Kidney tubule cell (primary cell): ENCODE measurements at regions not wholly inside any gene's neighbourhood (a gene's known extent, or its start where the extent isn't known, plus 50 kb on each side); places are given as distances from the start of the nearest gene placed in this dataset.
A peak's percentile ranks its signal among the peaks of the same experiment; 100 is the strongest.
"Not testable (repeated sequence)": the region's sequence is repeated elsewhere in the genome, so short reads cannot be mapped to it uniquely, and the experiment has no call there.

Experiments used
- DNase-seq: peaks from one replicate; pipeline ENCODE4 v3.0.0-alpha.2; 2018; ENCODE audit warnings: low spot score

DNA sequence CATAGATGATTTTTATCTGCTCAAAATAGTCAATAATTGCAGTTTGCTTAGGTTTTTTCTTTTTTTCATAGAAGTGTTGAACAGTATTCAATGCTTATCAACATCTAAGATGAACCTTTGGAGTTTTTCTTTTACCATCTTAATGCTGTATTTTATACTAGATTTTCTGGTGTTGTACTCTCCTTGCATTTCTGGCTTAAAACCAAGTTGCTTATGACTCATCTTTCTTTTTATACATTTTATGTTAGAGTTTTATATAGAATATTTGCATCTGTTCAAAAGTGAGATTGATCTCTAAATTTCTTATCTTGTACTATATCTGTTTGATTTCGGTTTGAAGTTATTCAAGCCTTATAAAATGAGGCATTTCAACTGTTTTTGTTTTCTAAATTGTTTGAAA lies 232.5 kb downstream of the RFPL4B start:
- DNase-seq = no peak

DNA sequence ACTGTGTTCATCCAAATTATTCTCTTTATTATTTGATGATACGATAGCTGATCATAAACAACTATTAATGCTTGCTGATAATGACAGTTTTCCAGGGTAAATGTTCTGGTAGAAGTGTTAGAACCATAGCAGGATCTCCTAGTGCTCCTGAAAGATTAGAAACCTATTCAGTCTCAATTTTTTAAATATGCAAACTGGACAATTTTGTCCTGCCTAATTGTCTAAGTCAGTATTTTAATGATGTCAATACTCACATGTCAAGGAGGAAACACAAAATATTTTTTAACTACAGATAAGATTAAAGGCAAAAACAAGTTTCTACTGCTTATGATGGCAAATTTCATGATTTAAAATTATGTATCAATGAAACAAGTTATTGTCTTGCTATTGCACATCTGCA lies 233.9 kb downstream of the RFPL4B start:
- no peak for DNase-seq

DNA sequence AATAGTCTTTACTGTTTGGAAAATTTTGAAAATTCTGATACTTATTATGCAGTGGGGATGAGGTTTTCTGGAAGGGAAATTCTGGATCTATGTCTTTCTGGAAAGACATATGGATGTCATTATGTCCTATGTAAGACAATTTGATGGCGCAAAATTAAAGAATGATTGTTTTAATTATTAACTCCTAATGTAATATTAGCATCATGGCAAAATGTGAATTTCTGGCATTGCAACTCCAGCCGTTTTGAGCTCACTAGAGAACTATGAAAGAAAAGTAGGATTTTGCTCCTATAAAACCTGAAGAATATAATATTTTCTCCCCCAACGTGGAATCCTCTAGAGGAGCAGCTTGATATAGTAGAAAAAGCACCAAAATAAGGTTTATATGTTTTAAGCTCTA lies 243.2 kb downstream of the RFPL4B start:
- DNase-seq = no peak

DNA sequence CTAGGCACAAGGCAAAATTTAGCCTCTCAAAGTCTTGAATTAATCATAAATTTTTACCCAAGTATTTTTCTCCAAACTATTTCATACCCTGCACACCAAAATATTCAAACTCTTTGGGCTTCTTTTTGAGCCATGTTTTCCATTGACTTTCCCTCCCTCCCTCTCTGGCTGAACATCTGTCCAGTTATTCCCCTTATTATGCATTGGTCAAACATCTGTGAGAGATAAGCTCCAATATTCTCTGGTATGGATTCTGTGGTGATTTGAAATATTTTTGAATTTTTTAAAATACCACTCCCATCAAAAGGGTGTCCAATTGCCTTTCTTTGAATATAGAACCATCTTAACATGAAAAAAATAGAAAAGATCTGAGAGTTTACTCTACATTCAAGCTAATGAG lies 244.2 kb downstream of the RFPL4B start:
- DNase-seq = no peak

DNA sequence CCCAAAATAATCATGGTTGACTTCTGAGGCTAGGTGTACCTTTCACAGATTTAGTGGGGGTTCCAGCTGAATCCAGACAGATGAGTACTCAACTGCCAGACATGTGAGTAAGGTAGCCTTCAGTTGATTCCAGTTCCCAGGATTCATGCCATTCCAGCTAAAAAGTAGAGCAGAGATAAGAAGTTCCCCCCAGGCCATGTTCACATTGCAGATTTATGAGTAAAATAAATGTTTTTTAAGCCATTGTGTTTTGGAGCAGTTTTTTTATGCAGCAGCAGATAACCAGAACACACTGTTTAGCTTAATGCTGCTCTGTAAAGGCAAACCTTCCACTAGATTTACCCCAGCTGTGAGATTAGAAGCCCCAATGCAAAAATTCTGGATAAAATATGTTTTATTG lies 245.0 kb downstream of the RFPL4B start:
- no peak for DNase-seq

DNA sequence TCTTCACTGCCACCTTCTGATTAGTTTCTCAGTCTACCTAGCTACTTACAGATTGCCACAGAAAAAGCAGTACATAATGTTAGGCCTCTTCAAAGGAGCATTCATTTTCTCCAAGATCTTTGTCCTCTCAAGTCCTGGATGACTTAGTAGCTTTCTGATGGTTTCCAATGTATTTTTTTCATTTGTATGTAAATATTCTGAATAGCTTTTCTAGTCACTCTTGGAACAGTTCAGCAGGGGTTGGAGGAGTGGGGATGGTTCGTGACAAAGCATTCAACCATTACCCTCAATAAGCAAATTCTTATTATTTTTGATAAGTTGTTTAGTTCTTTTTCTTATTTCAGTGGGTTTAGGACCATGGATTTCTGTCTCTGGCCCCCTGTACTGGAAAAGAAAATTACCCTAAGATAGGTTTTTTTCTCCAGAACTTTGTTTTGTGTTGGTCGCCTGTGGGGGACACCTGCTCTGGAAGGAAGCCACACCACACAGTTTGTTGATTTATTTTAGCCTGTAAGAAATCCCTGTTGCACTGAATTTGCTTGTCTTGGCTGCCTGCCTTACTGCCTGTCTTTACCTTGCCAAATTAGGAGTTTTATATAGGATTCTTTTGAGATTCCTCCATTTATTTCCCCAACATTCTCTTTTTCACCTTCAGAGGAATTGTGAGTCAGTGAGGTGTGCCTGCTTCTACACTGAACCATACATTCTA lies 247.9 kb downstream of the RFPL4B start:
- DNase-seq = no peak

DNA sequence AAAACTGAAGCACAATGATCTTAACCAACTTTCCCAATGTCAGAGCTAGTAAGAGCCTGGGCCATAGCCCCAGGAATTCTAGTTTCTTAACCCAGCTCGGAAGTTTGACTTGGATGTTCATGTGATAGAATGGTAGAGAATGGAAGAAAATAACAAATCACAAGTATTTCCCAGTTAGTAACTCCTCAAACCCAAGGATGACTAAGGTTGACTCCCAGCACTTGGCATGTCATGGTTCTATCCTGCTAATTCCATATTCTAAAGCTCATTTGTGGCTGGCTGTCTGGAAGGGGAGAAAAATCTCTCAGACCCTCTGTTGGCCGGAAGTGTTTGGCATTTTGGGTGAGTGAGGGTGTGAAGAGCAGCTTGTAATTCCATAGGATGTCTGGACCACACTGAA lies 248.7 kb downstream of the RFPL4B start:
- no peak for DNase-seq

DNA sequence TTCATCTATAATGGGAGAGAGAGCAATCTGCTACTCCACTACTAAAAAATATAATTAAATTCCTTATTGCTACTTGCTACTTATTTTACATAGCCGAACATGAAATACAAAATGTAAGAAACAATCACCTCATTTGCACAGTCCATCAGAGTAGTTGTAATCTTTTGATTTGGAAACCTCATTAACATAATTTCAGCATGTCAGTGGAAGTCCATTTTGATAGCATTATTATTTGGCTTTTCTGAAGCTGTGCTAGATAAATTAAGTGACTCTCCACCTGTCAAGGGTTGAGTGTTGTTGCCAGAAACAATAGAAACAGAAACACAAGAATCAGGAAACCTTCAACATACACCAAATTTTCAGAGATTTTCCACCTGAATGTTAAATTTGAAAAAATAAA lies 250.0 kb downstream of the RFPL4B start:
- DNase-seq = no peak

DNA sequence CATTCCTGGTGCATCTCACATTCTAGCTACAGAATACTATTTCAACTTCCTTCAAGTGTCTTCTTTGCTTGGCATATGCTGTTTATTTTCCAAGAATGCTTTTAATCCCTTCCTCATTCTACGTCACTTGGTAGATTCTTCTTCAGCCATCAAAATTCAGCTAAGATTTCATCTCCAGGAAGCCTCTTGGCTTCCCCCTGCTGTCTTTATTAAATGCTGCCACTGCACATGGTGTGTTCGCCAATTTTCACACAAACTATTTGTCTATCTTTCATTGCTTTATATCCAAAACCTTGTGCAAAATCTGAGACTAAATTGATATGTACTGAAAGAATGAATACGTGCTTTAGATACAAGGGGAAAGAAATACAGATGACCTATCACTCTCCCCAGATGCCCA lies 253.0 kb downstream of the RFPL4B start:
- DNase-seq = no peak

DNA sequence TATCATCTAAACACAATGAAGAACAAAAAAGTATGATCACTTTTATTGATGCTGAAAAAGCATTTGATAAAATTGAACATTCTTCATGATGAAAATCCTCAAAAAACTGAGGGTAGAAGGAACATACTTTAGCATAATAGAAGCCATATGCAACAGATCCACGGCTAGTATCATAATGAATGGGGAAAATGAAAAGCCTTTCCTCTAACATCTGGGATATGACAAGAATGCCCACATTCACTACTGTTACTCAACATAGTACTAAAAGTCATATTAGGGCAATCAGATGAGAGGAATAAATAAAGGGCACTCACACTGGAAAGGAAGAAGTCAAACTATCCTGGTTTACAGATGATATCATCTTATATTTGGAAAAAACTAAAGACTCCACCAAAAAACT lies 256.6 kb downstream of the RFPL4B start:
- DNase-seq = no peak

DNA sequence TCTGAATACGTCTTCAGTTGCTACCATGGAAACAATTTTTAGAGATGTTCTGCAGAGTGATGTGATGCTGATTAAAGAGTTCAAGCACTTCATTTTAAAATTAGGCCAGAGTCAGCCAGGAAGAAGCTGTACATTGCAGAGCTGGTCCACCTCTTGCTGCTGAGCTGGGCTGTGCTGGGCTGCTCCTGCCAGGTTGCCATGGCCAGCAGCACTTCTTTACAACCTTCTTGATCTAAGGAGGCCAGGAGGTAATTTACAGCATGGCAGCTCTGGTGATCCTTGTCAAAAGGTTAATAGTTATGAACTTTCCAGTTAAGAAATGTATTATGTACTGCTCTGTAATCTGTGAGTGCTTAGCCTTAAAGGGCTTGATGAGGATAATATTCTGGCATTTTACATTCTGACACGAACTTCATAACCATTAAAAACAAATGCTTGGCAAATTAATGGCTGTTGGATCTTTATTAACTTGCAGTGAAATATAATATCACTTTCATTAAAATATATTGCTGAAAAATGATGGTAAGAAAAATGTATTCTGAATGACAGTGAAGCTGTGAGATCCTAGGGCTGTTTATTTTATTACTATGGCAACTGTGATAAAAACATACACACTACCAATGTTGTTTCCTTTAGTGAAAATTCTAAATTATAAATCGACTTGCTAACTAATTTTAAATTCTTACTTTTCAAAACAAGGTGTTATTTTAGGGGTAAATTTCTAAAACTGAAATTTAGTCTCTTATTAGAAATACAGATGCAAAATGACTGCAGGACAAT lies 259.7 kb downstream of the RFPL4B start:
- DNase-seq = no peak

DNA sequence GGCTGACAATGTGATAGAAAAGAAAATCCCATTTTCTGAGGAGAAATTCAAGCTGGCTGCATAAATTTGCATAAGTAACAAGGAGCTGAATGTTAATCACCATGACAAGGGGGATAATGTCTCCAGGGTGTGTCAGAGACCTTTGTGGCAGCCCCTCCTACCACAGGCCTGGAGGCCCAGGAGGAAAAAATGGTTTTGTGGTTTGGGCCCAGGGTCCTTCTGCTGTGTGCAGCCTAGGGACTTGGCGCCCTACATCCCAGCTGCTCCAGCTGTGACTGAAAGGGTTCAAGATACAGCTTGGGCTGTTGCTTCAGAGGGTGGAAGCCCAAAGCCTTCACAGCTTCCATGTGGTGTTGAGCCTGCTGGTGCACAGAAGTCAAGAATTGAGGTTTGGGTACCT lies 261.8 kb downstream of the RFPL4B start:
- DNase-seq = not testable (repeated sequence)

DNA sequence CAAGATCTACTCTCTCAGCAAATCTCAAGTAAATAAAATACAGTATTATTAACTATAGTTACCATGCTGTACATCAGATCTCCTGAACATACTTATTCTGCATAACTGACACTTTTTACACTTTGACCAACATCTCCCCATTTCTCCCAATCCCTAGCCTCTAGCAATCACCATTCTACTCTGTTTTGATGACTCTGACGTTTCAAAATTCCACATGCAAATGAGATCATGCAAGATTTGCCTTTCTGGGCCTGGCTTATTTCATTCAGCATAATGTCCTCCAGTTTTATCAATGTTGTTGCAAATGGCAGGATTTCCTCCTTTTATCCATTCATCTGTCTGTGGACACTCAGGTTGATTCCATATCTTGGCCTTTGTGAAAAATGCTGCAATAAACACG lies 266.3 kb downstream of the RFPL4B start:
- DNase-seq = no peak

DNA sequence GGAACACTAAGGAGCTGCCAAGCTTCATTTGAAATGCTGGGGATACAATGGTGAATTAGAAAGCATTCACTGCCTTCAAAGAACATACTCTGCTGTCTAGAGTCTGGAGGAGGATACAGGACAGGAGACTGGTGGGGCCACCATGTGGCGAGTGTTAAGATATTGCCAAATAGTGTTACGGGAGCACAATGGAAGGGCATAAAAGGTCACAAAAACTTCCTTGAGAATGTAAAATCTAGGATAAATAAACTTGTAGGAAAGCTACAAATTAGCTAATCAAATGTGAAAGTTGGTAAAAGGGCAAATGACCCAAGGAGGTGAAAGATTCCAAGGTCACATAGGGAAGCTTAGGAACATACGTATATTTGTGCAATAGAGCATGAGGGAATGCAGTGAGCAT lies 271.7 kb downstream of the RFPL4B start:
- peak; percentile 18 for DNase-seq

DNA sequence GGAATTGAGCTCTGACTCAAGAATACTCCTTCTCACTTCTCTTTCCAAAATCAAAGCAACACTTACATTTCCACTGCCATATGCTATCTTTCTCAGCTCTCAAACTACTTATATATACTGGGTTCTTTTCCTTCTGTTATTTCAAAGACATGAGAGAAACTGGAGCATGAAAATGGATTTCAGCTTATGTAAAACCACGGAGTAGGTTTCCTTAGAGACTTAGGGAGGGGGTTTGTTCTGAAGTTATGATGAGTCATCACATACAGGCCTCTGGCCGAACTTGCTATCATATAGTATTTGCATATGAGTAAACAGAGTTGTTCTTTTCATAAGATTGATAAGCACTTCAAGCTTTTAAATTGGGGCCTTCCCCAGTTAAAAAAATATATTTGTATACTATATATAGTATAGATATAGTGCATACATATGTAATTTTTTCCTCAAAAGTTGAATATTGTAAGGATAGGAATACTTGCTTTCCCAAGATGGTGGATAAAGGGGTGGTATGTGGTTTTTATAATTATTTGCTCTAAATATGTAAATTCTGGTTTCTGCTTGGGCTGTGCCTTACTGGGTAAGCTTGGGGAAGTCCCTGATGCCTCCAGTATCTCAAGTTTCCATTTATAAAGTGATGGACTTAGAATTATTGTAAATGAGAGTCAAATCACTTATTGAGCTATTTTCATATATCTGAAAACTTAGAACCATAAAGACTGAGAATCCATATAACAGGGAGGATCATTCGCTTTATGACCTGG lies 273.9 kb downstream of the RFPL4B start:
- DNase-seq = no peak

DNA sequence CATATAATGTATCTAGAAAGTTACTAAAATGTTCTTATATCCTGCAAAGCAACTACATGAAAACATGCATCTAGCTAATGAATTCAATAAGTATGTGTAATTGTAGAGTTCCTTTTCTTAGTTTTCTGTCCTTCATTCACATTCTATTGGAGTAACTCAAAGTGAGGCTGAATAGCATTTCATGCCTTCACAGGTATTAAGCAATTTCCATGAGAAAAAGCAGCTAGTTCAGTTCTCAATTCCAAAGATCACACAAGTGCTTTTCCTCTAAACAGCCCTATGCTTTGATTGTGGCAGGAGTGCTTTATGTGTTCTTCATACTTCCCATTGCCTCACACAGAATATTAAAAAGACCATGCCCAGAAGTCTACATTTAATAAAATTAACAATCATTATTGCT lies 274.9 kb downstream of the RFPL4B start:
- no peak for DNase-seq

DNA sequence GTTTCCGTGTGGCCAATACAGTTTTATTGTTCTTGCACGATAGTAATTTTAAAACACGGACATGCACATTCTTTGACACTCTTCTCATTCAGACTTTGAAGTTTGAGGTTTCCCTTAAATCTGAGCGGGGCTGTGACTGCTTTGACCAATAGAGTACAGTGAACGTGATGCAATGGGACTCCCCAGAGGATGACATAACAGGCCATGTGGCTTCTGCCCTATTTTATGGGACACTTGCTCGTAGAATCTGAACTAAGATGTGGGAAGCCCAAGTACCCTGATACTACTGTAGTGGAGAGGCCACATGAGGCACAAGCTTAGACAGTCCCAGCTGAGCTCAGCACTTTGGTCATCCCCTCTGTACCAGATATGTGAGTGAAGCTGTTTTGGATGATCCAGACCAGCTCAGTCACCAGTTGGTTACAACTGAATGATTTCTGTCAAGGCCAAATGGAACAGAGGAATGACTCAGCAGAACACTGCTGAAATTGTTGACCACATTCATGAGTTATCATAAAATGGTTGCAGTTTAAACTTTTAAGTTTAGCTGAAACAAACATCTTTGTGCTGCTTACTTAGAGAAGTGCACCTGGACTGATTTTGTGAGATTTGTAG lies 279.4 kb downstream of the RFPL4B start:
- peak; percentile 92 for DNase-seq

DNA sequence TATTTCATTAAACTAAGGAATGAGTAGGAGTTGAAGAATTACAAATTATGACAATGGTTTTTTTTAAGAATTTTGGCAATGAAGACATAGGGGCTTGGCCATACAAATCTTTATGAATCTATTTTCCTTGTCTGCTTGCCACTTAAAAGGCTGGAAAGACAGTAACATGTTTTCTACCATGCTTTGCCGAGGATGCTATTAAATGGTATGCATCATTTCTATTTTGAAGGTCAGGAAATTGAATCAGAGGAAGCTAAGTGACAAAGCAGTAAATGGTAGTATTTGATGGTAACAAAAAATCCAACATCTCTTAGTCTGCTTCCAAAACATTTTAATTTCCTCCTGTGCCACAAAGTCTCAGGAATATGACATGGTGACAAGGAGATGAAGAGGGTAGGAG lies 287.2 kb downstream of the RFPL4B start:
- DNase-seq = no peak

DNA sequence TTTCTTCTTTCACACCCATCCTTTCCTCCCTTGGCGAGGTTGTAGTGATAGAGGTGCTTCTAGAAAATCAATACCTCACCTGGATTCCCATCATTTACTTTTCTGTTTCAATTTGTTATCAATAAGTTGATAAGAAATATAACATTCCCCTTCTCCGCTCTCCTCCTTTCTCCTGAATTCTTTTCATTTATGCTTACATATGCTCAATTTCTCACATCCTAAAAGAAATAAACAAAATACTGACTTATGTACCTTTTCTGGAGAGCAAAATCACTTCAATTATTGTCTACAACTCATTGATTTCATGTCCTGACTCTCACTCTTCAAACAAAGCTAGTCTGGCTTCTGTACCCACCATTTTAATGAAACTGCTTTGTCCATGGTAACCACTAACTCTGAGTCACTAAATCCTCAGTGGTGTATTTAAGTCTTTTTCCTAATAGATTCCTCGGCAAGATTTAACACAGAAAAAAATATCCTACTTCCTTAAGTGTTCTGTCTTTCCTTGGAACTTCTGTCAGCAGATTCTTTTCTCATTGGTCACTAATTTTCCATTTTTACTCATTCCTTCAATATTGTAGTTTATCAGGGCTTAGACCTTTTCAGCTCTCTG lies 289.6 kb downstream of the RFPL4B start:
- DNase-seq = peak; percentile 71

DNA sequence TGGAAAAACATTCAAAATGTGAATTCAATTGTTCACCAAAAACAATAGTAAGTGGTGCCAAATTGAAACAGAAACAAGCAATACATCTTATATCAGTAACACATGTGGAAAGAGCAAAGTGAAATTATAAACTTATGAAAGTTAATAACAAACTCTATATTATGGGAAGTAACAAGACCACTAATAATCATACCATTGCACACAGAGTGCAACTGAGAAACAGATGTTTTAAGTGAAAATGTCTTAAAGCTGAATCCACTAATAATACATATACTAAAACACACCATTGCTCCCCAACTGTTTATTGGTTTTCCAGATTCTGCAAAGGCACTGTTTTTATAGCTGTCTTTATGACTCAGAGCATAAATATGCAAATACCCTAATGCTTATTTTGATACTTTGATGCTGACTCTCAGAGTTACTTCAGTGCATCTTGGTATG lies 292.3 kb downstream of the RFPL4B start:
- peak; percentile 50 for DNase-seq

DNA sequence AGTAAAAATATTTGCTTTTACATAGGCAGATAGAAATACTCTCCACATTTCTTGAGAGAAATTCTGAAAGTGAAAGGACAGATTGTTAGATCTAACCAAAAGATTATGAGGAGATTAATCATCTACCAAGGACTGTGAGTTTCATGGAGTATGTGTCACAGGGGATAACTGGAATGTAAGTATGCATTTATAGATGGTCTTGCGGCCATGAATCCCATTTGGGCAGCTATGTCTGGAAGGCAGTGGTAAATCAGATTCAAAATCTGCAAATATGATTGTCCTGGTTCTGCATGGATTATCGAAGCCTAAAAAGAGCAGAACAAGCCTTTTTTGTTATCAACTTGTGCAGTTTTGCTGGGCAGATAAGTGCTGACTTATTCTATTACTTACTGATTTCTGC lies 293.8 kb downstream of the RFPL4B start:
- peak; percentile 87 for DNase-seq

DNA sequence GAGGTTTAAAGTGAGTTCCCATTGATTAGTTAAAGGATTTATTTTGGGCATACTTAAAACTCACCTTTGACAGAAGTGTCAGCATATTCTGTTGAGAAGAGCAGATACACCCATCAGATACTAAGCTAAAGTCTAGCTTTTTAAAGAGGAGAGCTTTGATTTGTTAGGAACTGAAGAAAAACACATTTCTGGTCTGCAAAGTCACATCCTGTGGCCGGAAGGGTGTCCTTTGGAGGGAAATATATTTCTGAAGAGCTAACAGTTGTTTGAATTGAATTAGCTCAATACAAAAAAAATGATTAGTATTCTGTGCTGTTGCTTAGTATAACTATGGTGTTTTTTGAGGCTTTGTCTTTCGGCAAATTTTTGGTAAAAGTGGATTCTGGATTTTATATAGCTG lies 302.7 kb downstream of the RFPL4B start:
- DNase-seq = no peak
